K562 (cell line): ENCODE measurements at regions not wholly inside any gene's neighbourhood (a gene's known extent, or its start where the extent isn't known, plus 50 kb on each side); places are given as distances from the start of the nearest gene placed in this dataset.

Experiments used
- ARID3A ChIP-seq: IDR thresholded peaks from 2 replicates; pipeline ENCODE4 v1.6.1; 2012; ENCODE audit warnings: low read depth, low read length, improper control_type of control experiment, borderline replicate concordance
- BCLAF1 ChIP-seq, 2 experiments: fragments of 450-650 bp in 1 of 2; IDR thresholded peaks; 2 replicates each; pipeline ENCODE4 v1.6.1; 2011 to 2017; ENCODE audit warnings: low read depth in 2 of 2, antibody characterized with exemption in 1 of 2, borderline replicate concordance in 1 of 2, low read length in 1 of 2, mild to moderate bottlenecking in 1 of 2, mixed read lengths in 1 of 2; ENCODE audit not compliant: control insufficient read depth in 1 of 2
- C11orf30 ChIP-seq: fragments of 450-650 bp; IDR thresholded peaks from 2 replicates; pipeline ENCODE4 v1.6.1; 2016; ENCODE audit warnings: low read depth, mild to moderate bottlenecking
- CHD7 ChIP-seq: fragments of 200-600 bp; sonication (generic); IDR thresholded peaks from one replicate; pipeline ENCODE4 v1.6.1; 2012; ENCODE audit warnings: mild to moderate bottlenecking, low read depth, low read length, inconsistent platforms
- CTBP1 ChIP-seq: fragments of 450-650 bp; IDR thresholded peaks from 2 replicates; pipeline ENCODE4 v1.6.1; 2016; ENCODE audit warnings: borderline replicate concordance
- MEF2D ChIP-seq: conservative IDR thresholded peaks from 2 replicates; pipeline ENCODE4 v1.6.1; 2016; ENCODE audit warnings: low read depth, missing genetic modification characterization, missing compliant biosample characterization
- TRIM24 ChIP-seq, 2 experiments: fragments of 450-650 bp; IDR thresholded peaks; 2 replicates each; pipeline ENCODE4 v1.6.1; 2016
- TSC22D4 ChIP-seq: fragments of 450-650 bp; IDR thresholded peaks from 2 replicates; pipeline ENCODE4 v1.6.1; 2016; ENCODE audit warnings: missing genetic modification characterization, missing biosample characterization, control low read depth
- ZNF143 ChIP-seq: sonication (generic); formaldehyde crosslinking; IDR thresholded peaks from 2 replicates; pipeline ENCODE4 v1.9.0; 2022; ENCODE audit warnings: mild to moderate bottlenecking, missing genetic modification reagents
- ZNF347 ChIP-seq: fragments of 450-650 bp; formaldehyde crosslinking; IDR thresholded peaks from 2 replicates; pipeline ENCODE4 v1.4.0; 2020; ENCODE audit warnings: low read depth, mild to moderate bottlenecking, moderate library complexity
- ZNF785 ChIP-seq: fragments of 250-450 bp; sonication (Bioruptor Pico); IDR thresholded peaks from 2 replicates; pipeline ENCODE4 v1.4.0; 2020; ENCODE audit warnings: mild to moderate bottlenecking

GRCh38 chr3:14265246-14265962 is 86.8 kb downstream of the LSM3 start (continued):
- no peak for TF ChIP-seq ARID3A
- TF ChIP-seq BCLAF1 (IDR thresholded peaks at IDR 0.05; ENCODE audit: borderline replicate concordance in 1 of 2, control insufficient read depth in 1 of 2, low read depth in 2 of 2, low read length in 1 of 2) = no peak
- TF ChIP-seq CHD7 = no peak
- TF ChIP-seq CTBP1 = peak; percentile 74
- no peak for TF ChIP-seq MEF2D (tag)
- TF ChIP-seq ZNF347 (CRISPR knock-in tag) = no peak
- TF ChIP-seq TSC22D4 (tag) = no peak
- no peak for TF ChIP-seq C11orf30
- 0 out of 4 replicates have a peak, but pooled peaks of 1 of the 2 experiments have one; percentile 28 for TF ChIP-seq TRIM24 (IDR thresholded peaks at IDR 0.05)
- no peak for TF ChIP-seq ZNF785 (CRISPR knock-in tag)
- TF ChIP-seq ZNF143 (CRISPR knock-in tag) = no peak
